H1 (cell line): ENCODE measurements at regions not wholly inside any gene's neighbourhood (a gene's known extent, or its start where the extent isn't known, plus 50 kb on each side); places are given as distances from the start of the nearest gene placed in this dataset.

Experiments
- ATF3 ChIP-seq: IDR thresholded peaks from 2 replicates; pipeline ENCODE4 v1.6.1; 2011; ENCODE audit warnings: low read depth, mild to moderate bottlenecking, low read length; ENCODE audit not compliant: insufficient read depth
- BRCA1 ChIP-seq: IDR thresholded peaks from 2 replicates; pipeline ENCODE4 v1.6.1; 2012; ENCODE audit warnings: low read depth, low read length, improper control_type of control experiment
- CBX5 ChIP-seq: fragments of 300-800, 300-1000 bp; sonication (generic); IDR thresholded peaks from 2 replicates; pipeline ENCODE4 v1.7.1; 2016; ENCODE audit warnings: antibody characterized with exemption, low read length, low read depth
- CHD1 ChIP-seq: IDR thresholded peaks from 2 replicates; pipeline ENCODE4 v1.6.1; 2012; ENCODE audit warnings: low read depth, low read length, improper control_type of control experiment
- CREB1 ChIP-seq: IDR thresholded peaks from 2 replicates; pipeline ENCODE4 v1.6.1; 2012; ENCODE audit warnings: inconsistent platforms
- CTCF ChIP-seq, 3 experiments: IDR thresholded peaks; 1 replicate in 2 of 3; 2 replicates in 1 of 3; pipeline versions ENCODE4 v1.5.1 to v1.6.1; 2011; ENCODE audit warnings: low read length in 3 of 3, mild to moderate bottlenecking in 3 of 3, inconsistent platforms in 2 of 3, low read depth in 1 of 3, moderate library complexity in 1 of 3; ENCODE audit not compliant: insufficient read depth in 1 of 3; ENCODE audit errors: control extremely low read depth in 1 of 3
- EZH2 ChIP-seq: fragments of 200-600 bp; sonication (generic); IDR thresholded peaks from 2 replicates; pipeline ENCODE4 v1.7.1; 2012; ENCODE audit warnings: low read depth, mild to moderate bottlenecking, moderate library complexity, low read length, inconsistent platforms; ENCODE audit not compliant: severe bottlenecking
- JUND ChIP-seq: IDR thresholded peaks from 2 replicates; pipeline ENCODE4 v1.6.1; 2011; ENCODE audit warnings: mild to moderate bottlenecking, improper control_type of control experiment, low read length
- POLR2AphosphoS5 ChIP-seq: IDR thresholded peaks from 2 replicates; pipeline ENCODE4 v1.6.1; 2011; ENCODE audit warnings: low read depth, low read length
- RAD21 ChIP-seq, 2 experiments: IDR thresholded peaks in 1 of 2; conservative IDR thresholded peaks in 1 of 2; 2 replicates each; pipeline ENCODE4 v1.6.1; 2011; ENCODE audit warnings: low read depth in 2 of 2, low read length in 2 of 2, improper control_type of control experiment in 1 of 2, inconsistent platforms in 1 of 2, mild to moderate bottlenecking in 1 of 2, moderate library complexity in 1 of 2
- TAF1 ChIP-seq: IDR thresholded peaks from 2 replicates; pipeline ENCODE4 v1.6.1; 2011; ENCODE audit warnings: mild to moderate bottlenecking, low read depth, low read length
- TCF12 ChIP-seq: IDR thresholded peaks from 2 replicates; pipeline ENCODE4 v1.6.1; 2011; ENCODE audit warnings: low read depth, mild to moderate bottlenecking, low read length
- TEAD4 ChIP-seq: IDR thresholded peaks from 2 replicates; pipeline ENCODE4 v1.6.1; 2012; ENCODE audit warnings: low read depth, low read length, inconsistent platforms, mixed read lengths
- YY1 ChIP-seq: IDR thresholded peaks from 2 replicates; pipeline ENCODE4 v1.6.1; 2011; ENCODE audit warnings: low read depth, mild to moderate bottlenecking, low read length

- TF ChIP-seq CBX5 (no peak), CTCF (IDR thresholded peaks at IDR 0.05; ENCODE audit: control extremely low read depth in 1 of 3, insufficient read depth in 1 of 3, low read depth in 1 of 3, low read length in 3 of 3) (no peak), TCF12 (no peak), YY1 (no peak), EZH2 (no peak), TAF1 (no peak), RAD21 (IDR thresholded peaks at IDR 0.05 in 1 of 2, conservative IDR thresholded peaks at IDR 0.05 in 1 of 2; ENCODE audit: low read depth in 2 of 2, low read length in 2 of 2) (no peak), JUND (no peak), TEAD4 (no peak), ATF3 (no peak), POLR2AphosphoS5 (no peak), CHD1 (no peak), BRCA1 (no peak), CREB1 (no peak)
These were observed 128.4 kb upstream of the SMIM30 start for GRCh38 chr7:113246738-113247137.
